Vagina (tissue), 2 donors: ENCODE measurements at regions not wholly inside any gene's neighbourhood (a gene's known extent, or its start where the extent isn't known, plus 50 kb on each side); places are given as distances from the start of the nearest gene placed in this dataset.

Experiments
- CTCF ChIP-seq, 3 experiments: fragments of 450-650 bp in 2 of 3; fragments of 200-600 bp in 1 of 3; sonication (generic) in 1 of 3; IDR thresholded peaks; one replicate each; pipeline ENCODE4 v1.5.1; 2017 to 2019; ENCODE audit warnings: antibody characterized with exemption in 3 of 3, mild to moderate bottlenecking in 2 of 3, moderate library complexity in 2 of 3
- POLR2AphosphoS5 ChIP-seq, 2 donors: sonication (generic); formaldehyde crosslinking; IDR thresholded peaks; one replicate each; pipeline ENCODE4 v1.9.0; 2017; ENCODE audit warnings: antibody characterized with exemption in 2 of 2, mild to moderate bottlenecking in 2 of 2, low read depth in 1 of 2; ENCODE audit not compliant: insufficient read depth in 1 of 2

- no peak for TF ChIP-seq CTCF (IDR thresholded peaks at IDR 0.05)
- TF ChIP-seq POLR2AphosphoS5 (IDR thresholded peaks at IDR 0.05; ENCODE audit: insufficient read depth in 1 of 2, low read depth in 1 of 2) = no peak
These were observed 739.3 kb downstream of the ADGRL2 start for GRCh38 chr1:82540006-82540405.
